ENCODE measurements at regions not wholly inside any gene's neighbourhood (a gene's known extent, or its start where the extent isn't known, plus 50 kb on each side); places are given as distances from the start of the nearest gene placed in this dataset.
"Not testable (repeated sequence)": the region's sequence is repeated elsewhere in the genome, so short reads cannot be mapped to it uniquely, and the experiment has no call there.

DNA sequence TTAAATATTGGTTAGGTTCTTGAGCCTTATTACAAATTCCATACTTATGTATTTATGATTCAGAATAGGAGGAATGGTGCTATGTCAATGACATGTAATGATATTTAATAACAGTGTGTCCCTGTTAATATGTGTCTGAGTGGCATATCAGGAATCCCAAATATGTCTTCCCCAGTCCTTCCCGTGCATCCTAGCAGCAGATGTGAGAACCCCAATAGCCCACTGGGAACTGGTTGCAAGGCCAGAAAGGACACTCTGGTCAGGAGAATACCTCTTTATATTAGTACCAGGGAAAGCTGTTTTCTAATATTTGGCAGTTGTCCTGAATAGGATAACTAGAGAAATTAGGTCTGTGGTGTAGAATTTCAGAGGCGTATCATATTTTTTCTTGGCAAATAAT is 159.1 kb upstream of the PDE7B start:
- DNase-seq = no peak
- H3K27ac ChIP-seq = no peak overlapping the region
- no peaks in the 10 kb centered on the region for H3K27me3 ChIP-seq
- H3K4me3 ChIP-seq = no peak overlapping the region
- no peaks in the 10 kb centered on the region for H3K4me1 ChIP-seq
- no peaks in the 10 kb centered on the region for H3K36me3 ChIP-seq
- no peaks in the 10 kb centered on the region for H3K9me3 ChIP-seq (replicated peaks)

DNA sequence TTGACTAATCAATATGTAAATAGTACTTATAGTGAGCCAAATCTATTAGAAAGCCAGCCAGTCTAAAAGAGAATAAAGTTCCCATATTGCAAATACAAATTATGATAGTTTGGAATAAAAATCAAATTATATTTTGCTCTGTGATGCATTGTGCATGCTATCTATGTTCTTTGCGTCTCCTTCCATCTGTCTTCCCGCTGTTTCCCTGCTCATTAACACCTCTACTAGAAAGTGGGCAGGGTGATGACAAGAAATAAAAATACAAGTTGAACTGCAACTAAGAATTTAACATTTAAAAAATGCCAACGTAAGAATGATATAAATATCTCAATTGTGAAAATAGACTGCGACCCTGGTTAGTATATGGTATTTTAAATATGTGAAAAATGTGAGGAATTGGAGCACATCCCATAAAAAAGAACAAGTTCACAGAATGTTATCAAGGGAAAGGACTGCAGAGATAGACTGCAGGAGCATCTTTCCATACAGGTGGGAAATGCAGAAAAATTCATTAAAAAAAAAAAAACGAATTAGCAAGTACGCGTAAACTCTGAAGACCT is 157.6 kb upstream of the PDE7B start:
- Histone ChIP-seq H3K4me1 (no peaks in the 10 kb centered on the region), H3K36me3 (no peaks in the 10 kb centered on the region), H3K9me3 (replicated peaks) (no peaks in the 10 kb centered on the region), H3K27me3 (peaks cover 4% of the 10 kb centered on the region; the same call in 1 of the 2 replicates), H3K27ac (no peak overlapping the region), H3K4me3 (no peak overlapping the region)
- no peak for DNase-seq

DNA sequence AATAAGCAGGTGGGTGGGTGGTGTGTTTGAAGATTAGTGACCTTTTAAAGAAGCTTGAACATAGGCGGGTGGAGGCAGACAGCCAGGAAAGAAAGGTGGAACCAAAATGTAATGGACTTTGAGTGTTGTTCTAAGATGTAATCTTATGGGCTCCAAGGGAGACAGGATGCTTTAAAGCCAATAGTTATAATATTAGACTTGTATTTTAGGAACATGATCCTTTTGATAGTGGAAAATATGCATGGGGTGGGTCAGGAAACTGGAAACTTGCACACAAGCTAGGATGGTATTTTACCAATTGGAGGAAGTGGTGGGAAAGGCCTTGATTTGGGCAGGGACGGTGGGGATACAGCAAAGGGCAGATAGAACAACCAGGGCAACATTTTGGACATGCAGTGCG is 151.8 kb upstream of the PDE7B start:
- no peaks in the 10 kb centered on the region for H3K9me3 ChIP-seq (replicated peaks)
- no peaks in the 10 kb centered on the region for H3K4me1 ChIP-seq
- DNase-seq = no peak
- H3K4me3 ChIP-seq = no peak overlapping the region
- no peak overlapping the region for H3K27ac ChIP-seq
- H3K36me3 ChIP-seq = no peaks in the 10 kb centered on the region
- H3K27me3 ChIP-seq = peaks cover 4% of the 10 kb centered on the region; the same call in 1 of the 2 replicates

- Histone ChIP-seq H3K27ac (no peak overlapping the region), H3K4me1 (no peaks in the 10 kb centered on the region), H3K9me3 (replicated peaks) (no peaks in the 10 kb centered on the region), H3K27me3 (peaks cover 6% of the 10 kb centered on the region; the same call in 1 of the 2 replicates), H3K36me3 (no peaks in the 10 kb centered on the region), H3K4me3 (no peak overlapping the region)
- no peak for DNase-seq
Measured at GRCh38 chr6:135701426-135701825, 150.1 kb upstream of the PDE7B start.

- no peaks in the 10 kb centered on the region for H3K9me3 ChIP-seq (replicated peaks)
- no peak overlapping the region for H3K27ac ChIP-seq
- no peak overlapping the region for H3K4me3 ChIP-seq
- H3K27me3 ChIP-seq = peaks cover 4% of the 10 kb centered on the region; the same call in 1 of the 2 replicates
- no peaks in the 10 kb centered on the region for H3K4me1 ChIP-seq
- H3K36me3 ChIP-seq = no peaks in the 10 kb centered on the region
- no peak for DNase-seq
Measured at GRCh38 chr6:135703007-135703406, 148.5 kb upstream of the PDE7B start.

- Histone ChIP-seq H3K27ac (no peak overlapping the region), H3K9me3 (replicated peaks) (no peaks in the 10 kb centered on the region), H3K36me3 (no peaks in the 10 kb centered on the region), H3K27me3 (0 out of 2 replicates have a peak, but pooled peaks cover 2% of the 10 kb centered on the region), H3K4me1 (no peaks in the 10 kb centered on the region), H3K4me3 (no peak overlapping the region)
- no peak for DNase-seq
Measured at GRCh38 chr6:135703621-135704020, 147.9 kb upstream of the PDE7B start.

DNA sequence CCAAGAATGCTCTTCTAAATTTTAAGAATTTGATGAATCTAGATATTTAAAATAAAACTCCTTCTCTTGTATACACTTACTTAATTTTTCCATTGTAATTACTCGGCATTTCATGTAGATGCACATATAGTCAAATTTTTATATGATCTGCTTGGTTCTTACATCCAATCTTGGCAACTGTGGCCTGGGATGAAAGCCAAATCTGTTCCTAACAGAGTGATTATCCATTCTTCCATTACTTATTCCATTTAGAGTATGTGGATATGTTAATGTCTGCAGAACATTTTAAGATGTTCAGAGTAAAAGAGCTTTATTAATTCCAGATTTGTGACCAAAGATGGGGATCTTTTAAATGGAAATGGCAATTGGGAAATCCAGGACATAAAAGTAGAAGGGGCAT is 144.1 kb upstream of the PDE7B start:
- Histone ChIP-seq H3K27ac (no peak overlapping the region), H3K4me3 (no peak overlapping the region), H3K36me3 (no peaks in the 10 kb centered on the region), H3K9me3 (replicated peaks) (no peaks in the 10 kb centered on the region), H3K27me3 (0 out of 2 replicates have a peak, but pooled peaks cover 2% of the 10 kb centered on the region), H3K4me1 (no peaks in the 10 kb centered on the region)
- DNase-seq = no peak

GRCh38 chr6:135710042-135710441 is 141.5 kb upstream of the PDE7B start:
- Histone ChIP-seq H3K4me3 (no peak overlapping the region), H3K9me3 (replicated peaks) (no peaks in the 10 kb centered on the region), H3K27me3 (0 out of 2 replicates have a peak, but pooled peaks cover 2% of the 10 kb centered on the region), H3K36me3 (no peaks in the 10 kb centered on the region), H3K4me1 (no peaks in the 10 kb centered on the region), H3K27ac (no peak overlapping the region)
- DNase-seq = no peak

GRCh38 chr6:135722190-135722589 is 129.3 kb upstream of the PDE7B start:
- Histone ChIP-seq H3K27me3 (no peaks in the 10 kb centered on the region), H3K9me3 (replicated peaks) (no peaks in the 10 kb centered on the region), H3K4me3 (no peak overlapping the region), H3K27ac (no peak overlapping the region), H3K36me3 (no peaks in the 10 kb centered on the region), H3K4me1 (no peaks in the 10 kb centered on the region)
- no peak for DNase-seq

- DNase-seq = no peak
- no peak overlapping the region for H3K27ac ChIP-seq
Measured at GRCh38 chr6:135722679-135723078, 128.8 kb upstream of the PDE7B start.

GRCh38 chr6:135728589-135728988 is 122.9 kb upstream of the PDE7B start:
- DNase-seq = peak in 1 of 2 experiments; percentile 5
- H3K4me3 ChIP-seq = no peak overlapping the region
- no peaks in the 10 kb centered on the region for H3K9me3 ChIP-seq (replicated peaks)
- H3K27ac ChIP-seq = no peak overlapping the region
- no peaks in the 10 kb centered on the region for H3K36me3 ChIP-seq
- no peaks in the 10 kb centered on the region for H3K4me1 ChIP-seq
- no peaks in the 10 kb centered on the region for H3K27me3 ChIP-seq

More at GRCh38 chr6:135722679-135723078, 128.8 kb upstream of the PDE7B start:
- H3K4me1 ChIP-seq = no peaks in the 10 kb centered on the region
- no peaks in the 10 kb centered on the region for H3K9me3 ChIP-seq (replicated peaks)
- H3K36me3 ChIP-seq = no peaks in the 10 kb centered on the region
- no peaks in the 10 kb centered on the region for H3K27me3 ChIP-seq
- H3K4me3 ChIP-seq = no peak overlapping the region

DNA sequence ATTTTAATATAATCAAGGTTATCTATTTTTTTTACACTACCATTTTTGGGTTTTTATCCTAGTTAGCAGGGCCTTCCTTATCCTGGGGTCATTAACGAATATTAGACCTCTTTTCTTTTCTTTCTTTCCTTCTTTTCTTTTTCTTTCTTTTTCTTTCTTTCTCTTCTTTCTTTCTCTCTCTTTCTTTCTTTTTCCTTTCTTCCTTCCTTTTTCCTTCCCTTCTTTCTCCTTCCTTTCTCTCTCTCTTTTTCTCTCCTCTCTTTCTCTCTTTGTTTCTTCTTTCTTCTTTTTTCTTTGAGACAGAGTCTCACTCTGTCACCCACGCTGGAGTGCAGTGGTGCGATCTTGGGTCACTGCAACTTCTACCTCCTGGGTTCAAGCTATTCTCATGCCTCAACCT is 120.4 kb upstream of the PDE7B start:
- H3K4me1 ChIP-seq = no peaks in the 10 kb centered on the region
- H3K27me3 ChIP-seq = no peaks in the 10 kb centered on the region
- DNase-seq = no peak
- H3K9me3 ChIP-seq (replicated peaks) = no peaks in the 10 kb centered on the region
- no peaks in the 10 kb centered on the region for H3K36me3 ChIP-seq
- H3K27ac ChIP-seq = no peak overlapping the region
- H3K4me3 ChIP-seq = no peak overlapping the region

DNA sequence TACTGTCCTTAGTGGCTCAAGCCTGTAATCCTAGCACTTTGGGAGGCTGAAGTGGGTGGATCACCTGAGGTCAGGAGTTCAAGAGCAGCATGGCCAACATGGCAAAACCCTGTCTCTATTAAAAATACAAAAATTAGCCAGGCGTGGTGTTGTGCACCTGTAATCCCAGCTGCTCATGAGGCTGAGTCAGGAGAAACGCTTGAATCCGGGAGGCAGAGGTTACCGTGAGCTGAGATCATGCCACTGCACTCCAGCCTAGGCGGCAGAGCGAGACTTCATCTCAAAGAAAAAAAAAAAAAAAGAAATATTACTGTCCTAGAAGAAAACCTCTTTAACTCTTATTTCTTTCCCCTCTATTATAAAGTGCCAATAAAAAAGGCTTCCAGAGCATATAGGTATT is 115.2 kb upstream of the PDE7B start:
- H3K9me3 ChIP-seq (replicated peaks); H3K27ac ChIP-seq; H3K4me3 ChIP-seq; H3K27me3 ChIP-seq; H3K4me1 ChIP-seq; DNase-seq; H3K36me3 ChIP-seq: not testable (repeated sequence)

DNA sequence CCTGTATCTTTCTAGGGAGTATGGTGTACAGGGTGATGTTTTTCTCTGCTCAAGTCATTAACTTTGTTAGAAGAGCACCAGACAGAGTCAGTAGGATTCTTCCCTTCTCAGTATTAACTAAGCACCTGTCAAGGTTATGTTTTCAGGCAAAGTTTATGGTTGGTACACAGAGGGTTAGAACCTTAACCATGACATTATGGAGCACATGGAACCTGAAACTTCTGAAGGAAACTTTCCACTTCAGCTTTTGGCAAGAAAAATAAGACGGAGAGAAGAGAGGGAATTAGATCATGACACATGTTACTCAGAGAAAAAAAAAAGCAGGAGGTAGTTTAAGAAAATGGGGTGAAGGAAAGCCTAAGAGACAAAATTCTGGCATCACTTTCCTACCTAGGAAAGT is 112.9 kb upstream of the PDE7B start:
- Histone ChIP-seq H3K27ac (no peak overlapping the region), H3K4me1 (peaks cover 5% of the 10 kb centered on the region), H3K36me3 (no peaks in the 10 kb centered on the region), H3K9me3 (replicated peaks) (no peaks in the 10 kb centered on the region), H3K4me3 (no peak overlapping the region), H3K27me3 (no peaks in the 10 kb centered on the region)
- DNase-seq = no peak

- Histone ChIP-seq H3K36me3 (no peaks in the 10 kb centered on the region), H3K9me3 (replicated peaks) (no peaks in the 10 kb centered on the region), H3K27ac (no peak overlapping the region), H3K4me3 (no peak overlapping the region), H3K4me1 (peaks cover 5% of the 10 kb centered on the region), H3K27me3 (no peaks in the 10 kb centered on the region)
- DNase-seq = no peak
Measured at GRCh38 chr6:135739288-135739687, 112.2 kb upstream of the PDE7B start.

DNA sequence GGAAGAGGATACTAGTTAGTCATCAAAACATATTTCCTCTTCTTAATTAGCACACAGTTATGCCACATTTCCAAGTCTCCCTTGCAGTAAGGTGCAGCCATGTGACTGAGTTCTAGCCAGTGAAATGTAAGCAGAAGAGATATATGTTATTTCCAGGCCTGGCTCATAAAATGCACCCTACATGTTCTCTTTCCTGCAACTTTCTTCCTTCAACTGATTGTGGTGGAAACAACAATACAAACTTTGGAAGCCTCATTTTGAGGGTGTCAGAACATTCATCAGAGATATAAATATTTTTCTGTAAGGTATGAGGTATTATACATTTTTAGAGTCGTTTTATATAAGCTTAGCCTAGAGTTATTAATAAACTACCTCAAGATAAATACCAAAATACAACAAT is 110.9 kb upstream of the PDE7B start:
- H3K27me3 ChIP-seq = no peaks in the 10 kb centered on the region
- H3K36me3 ChIP-seq = no peaks in the 10 kb centered on the region
- peaks cover 5% of the 10 kb centered on the region for H3K4me1 ChIP-seq
- no peak overlapping the region for H3K4me3 ChIP-seq
- H3K9me3 ChIP-seq (replicated peaks) = no peaks in the 10 kb centered on the region
- no peak overlapping the region for H3K27ac ChIP-seq
- no peak for DNase-seq

Measured in SJCRH30 (cell line).